ENCODE measurements at regions not wholly inside any gene's neighbourhood (a gene's known extent, or its start where the extent isn't known, plus 50 kb on each side); places are given as distances from the start of the nearest gene placed in this dataset.

- H3K27me3 ChIP-seq: no peaks in the 10 kb centered on the region
- TF ChIP-seq CTCF (IDR thresholded peaks at IDR 0.05) (no peak), POLR2A (IDR thresholded peaks at IDR 0.05) (no peak)
- no peaks in the 10 kb centered on the region for H3K9me3 ChIP-seq
- no peaks in the 10 kb centered on the region for H3K36me3 ChIP-seq
- H3K4me3 ChIP-seq: no peak overlapping the region
- H3K4me1 ChIP-seq: no peaks in the 10 kb centered on the region
- no peak overlapping the region for H3K27ac ChIP-seq
- DNase-seq: no peak
Measured at GRCh38 chrX:15127010-15127409, 142.9 kb downstream of the ASB9 start.

DNA sequence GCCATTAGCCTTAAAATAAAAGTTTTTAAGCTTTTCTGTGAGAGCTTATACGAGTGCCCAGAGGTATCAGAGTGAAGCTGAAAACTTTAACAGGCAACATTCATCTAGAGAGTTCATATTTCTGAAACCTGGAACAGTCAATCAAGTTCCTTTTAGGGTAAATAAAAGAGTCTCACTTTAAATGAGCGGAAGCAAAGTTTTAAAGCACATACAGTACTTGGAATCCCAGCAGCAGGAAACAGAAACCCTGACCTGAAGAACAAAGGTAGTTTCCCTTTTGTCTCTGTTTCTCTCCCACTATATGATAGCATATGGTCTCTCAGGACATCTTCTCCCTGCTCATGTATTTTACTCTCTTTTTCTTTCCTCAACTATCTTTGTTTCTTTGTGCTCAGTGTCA lies 153.0 kb downstream of the ASB9 start:
- H3K27ac ChIP-seq: no peak overlapping the region
- no peaks in the 10 kb centered on the region for H3K27me3 ChIP-seq
- H3K4me1 ChIP-seq: no peaks in the 10 kb centered on the region
- no peaks in the 10 kb centered on the region for H3K36me3 ChIP-seq
- TF ChIP-seq CTCF (IDR thresholded peaks at IDR 0.05): no peak
- TF ChIP-seq POLR2A (IDR thresholded peaks at IDR 0.05): no peak
- H3K4me3 ChIP-seq: no peak overlapping the region
- DNase-seq: no peak
- no peaks in the 10 kb centered on the region for H3K9me3 ChIP-seq

GRCh38 chrX:15114743-15115566 lies 154.9 kb downstream of the ASB9 start:
- H3K4me3 ChIP-seq: no peak overlapping the region
- H3K27me3 ChIP-seq: no peaks in the 10 kb centered on the region
- H3K4me1 ChIP-seq: no peaks in the 10 kb centered on the region
- no peak overlapping the region for H3K27ac ChIP-seq
- no peaks in the 10 kb centered on the region for H3K36me3 ChIP-seq
- H3K9me3 ChIP-seq: no peaks in the 10 kb centered on the region
- no peak for DNase-seq
- TF ChIP-seq CTCF (IDR thresholded peaks at IDR 0.05): no peak
- no peak for TF ChIP-seq POLR2A (IDR thresholded peaks at IDR 0.05)

GRCh38 chrX:15107367-15107988 lies 162.4 kb downstream of the ASB9 start:
- TF ChIP-seq CTCF (IDR thresholded peaks at IDR 0.05): peak in 3 of 6 experiments; percentile 21 to 39 (median 35)
- TF ChIP-seq POLR2A (IDR thresholded peaks at IDR 0.05): no peak
- H3K27me3 ChIP-seq: no peaks in the 10 kb centered on the region
- DNase-seq: no peak
- H3K27ac ChIP-seq: no peak overlapping the region
- no peaks in the 10 kb centered on the region for H3K4me1 ChIP-seq
- peaks cover 0 to 4% (median 0%) of the 10 kb centered on the region in 4 donors for H3K9me3 ChIP-seq
- H3K4me3 ChIP-seq: no peak overlapping the region
- H3K36me3 ChIP-seq: no peaks in the 10 kb centered on the region

GRCh38 chrX:15098505-15098904 lies 171.4 kb downstream of the ASB9 start:
- Histone ChIP-seq H3K36me3 (no peaks in the 10 kb centered on the region), H3K27ac (no peak overlapping the region), H3K4me3 (no peak overlapping the region), H3K27me3 (no peaks in the 10 kb centered on the region), H3K4me1 (no peaks in the 10 kb centered on the region), H3K9me3 (no peaks in the 10 kb centered on the region)
- no peak for TF ChIP-seq POLR2A (IDR thresholded peaks at IDR 0.05)
- TF ChIP-seq CTCF (IDR thresholded peaks at IDR 0.05): no peak
- no peak for DNase-seq

All from Peyer's patch (tissue), 4 donors.